ENCODE measurements at regions not wholly inside any gene's neighbourhood (a gene's known extent, or its start where the extent isn't known, plus 50 kb on each side); places are given as distances from the start of the nearest gene placed in this dataset.

GRCh38 chr1:164141797-164142196 is 417.2 kb upstream of the PBX1 start:
- no peak for TF ChIP-seq CTCF (IDR thresholded peaks at IDR 0.05; ENCODE audit: borderline replicate concordance, extremely low read depth, low read length, poor library complexity, severe bottlenecking)
- TF ChIP-seq EZH2 (IDR thresholded peaks at IDR 0.05; ENCODE audit: borderline replicate concordance, low read depth, low read length, severe bottlenecking): no peak
